ENCODE measurements at regions not wholly inside any gene's neighbourhood (a gene's known extent, or its start where the extent isn't known, plus 50 kb on each side); places are given as distances from the start of the nearest gene placed in this dataset.

DNA sequence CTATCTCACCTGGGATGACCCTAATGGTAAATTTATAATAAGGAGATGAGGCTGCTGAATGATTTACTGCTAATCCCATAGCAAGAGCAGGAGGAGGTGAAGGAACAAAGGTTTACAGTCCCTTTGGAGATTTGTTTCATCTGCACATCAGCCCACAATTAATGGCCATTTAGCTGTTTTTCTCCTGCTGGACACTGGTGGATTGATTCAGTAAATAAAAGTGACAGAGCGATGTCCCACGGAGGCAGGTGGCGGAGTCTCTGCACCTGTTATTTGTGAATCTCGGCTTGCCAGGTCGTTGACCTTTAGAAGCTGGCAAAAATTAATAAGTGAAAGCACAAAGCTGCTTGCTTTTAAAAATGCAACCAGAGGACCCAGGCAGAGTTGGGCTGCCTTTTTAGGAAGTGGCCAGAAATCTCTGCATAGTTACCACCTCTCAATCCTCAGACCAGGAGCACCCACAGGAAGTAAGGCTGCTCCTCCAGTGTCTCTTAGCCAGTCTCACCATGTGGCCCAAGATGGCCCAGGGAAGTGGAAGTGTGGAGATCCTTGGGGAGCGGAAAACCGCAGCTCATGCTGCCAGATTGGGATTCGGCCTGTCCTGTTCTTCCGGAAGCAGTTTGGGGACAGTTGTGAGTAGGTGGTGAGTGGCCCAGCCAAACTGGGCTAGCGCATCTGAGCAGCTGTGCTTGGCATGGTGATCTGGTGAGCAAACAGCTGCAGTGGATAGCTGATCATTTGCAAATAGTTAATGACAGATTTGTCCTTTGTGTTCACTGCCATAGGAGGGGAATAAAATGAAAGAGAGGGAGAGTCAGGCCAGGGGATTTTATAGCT is 1005.7 kb upstream of the PIK3C3 start:
- DNase-seq (ENCODE audit: low spot score) = no peak
- in situ Hi-C loops (cut with MboI; ENCODE audit: low pct_unique_long_range_greater_than_20kb, low sequenced_read_pairs, unreplicated experiment) = no loop called here
- TF ChIP-seq CTCF (IDR thresholded peaks at IDR 0.05; ENCODE audit: extremely low read depth, insufficient read depth, missing control alignments) = no peak

DNA sequence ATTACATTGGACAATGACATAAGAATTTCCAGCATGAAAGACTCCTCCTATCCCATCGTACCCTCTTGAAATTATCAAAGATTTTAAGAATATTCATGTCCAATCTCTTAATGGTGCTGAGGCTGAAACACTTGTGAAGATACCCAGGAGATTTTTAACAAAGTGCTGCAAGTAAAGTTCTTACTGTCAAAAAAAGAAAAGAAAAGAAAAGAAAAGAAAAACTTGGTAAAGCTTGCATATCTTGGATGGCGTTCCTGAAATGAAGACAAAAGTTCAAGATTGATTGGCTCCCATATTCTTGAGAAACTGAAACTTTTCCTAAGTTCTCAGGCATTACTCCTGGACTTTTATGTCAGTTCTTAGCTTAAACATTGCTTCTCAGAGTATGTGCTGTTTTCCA is 1010.5 kb upstream of the PIK3C3 start:
- in situ Hi-C loops (cut with MboI; ENCODE audit: low pct_unique_long_range_greater_than_20kb, low sequenced_read_pairs, unreplicated experiment) = no loop called here
- TF ChIP-seq CTCF (IDR thresholded peaks at IDR 0.05; ENCODE audit: extremely low read depth, insufficient read depth, missing control alignments) = no peak
- no peak for DNase-seq (ENCODE audit: low spot score)

- in situ Hi-C loops (cut with MboI; ENCODE audit: low pct_unique_long_range_greater_than_20kb, low sequenced_read_pairs, unreplicated experiment) = no loop called here
- no peak for DNase-seq (ENCODE audit: low spot score)
- no peak for TF ChIP-seq CTCF (IDR thresholded peaks at IDR 0.05; ENCODE audit: extremely low read depth, insufficient read depth, missing control alignments)
Measured at GRCh38 chr18:40939656-40940515, 1015.1 kb upstream of the PIK3C3 start.

GRCh38 chr18:40938615-40939014 is 1016.4 kb upstream of the PIK3C3 start:
- in situ Hi-C loops (cut with MboI; ENCODE audit: low pct_unique_long_range_greater_than_20kb, low sequenced_read_pairs, unreplicated experiment) = no loop called here
- no peak for TF ChIP-seq CTCF (IDR thresholded peaks at IDR 0.05; ENCODE audit: extremely low read depth, insufficient read depth, missing control alignments)
- DNase-seq (ENCODE audit: low spot score) = no peak

GRCh38 chr18:40937386-40937785 is 1017.6 kb upstream of the PIK3C3 start:
- no peak for DNase-seq (ENCODE audit: low spot score)
- in situ Hi-C loops (cut with MboI; ENCODE audit: low pct_unique_long_range_greater_than_20kb, low sequenced_read_pairs, unreplicated experiment) = no loop called here
- no peak for TF ChIP-seq CTCF (IDR thresholded peaks at IDR 0.05; ENCODE audit: extremely low read depth, insufficient read depth, missing control alignments)

- in situ Hi-C loops (cut with MboI; ENCODE audit: low pct_unique_long_range_greater_than_20kb, low sequenced_read_pairs, unreplicated experiment) = no loop called here
- DNase-seq (ENCODE audit: low spot score) = peak; percentile 47
- TF ChIP-seq CTCF (IDR thresholded peaks at IDR 0.05; ENCODE audit: extremely low read depth, insufficient read depth, missing control alignments) = peak; percentile 48
Measured at GRCh38 chr18:40935423-40935822, 1019.6 kb upstream of the PIK3C3 start.
